Activated T-cell treated with anti-CD3 and anti-CD28 coated beads, Interleukin-2, amount 50 U/mL, for 4 hours (primary cell): ENCODE measurements at regions not wholly inside any gene's neighbourhood (a gene's known extent, or its start where the extent isn't known, plus 50 kb on each side); places are given as distances from the start of the nearest gene placed in this dataset.

ENCODE experiments used
- ATAC-seq, 2 donors: fragments of 200-7000 bp; cut with Tn5 transposase; one replicate each; pipeline ENCODE4 v1.10.0; 2021
- DNase-seq: peaks from one replicate; pipeline ENCODE4 v3.0.0-alpha.2; 2020
- H3K27me3 Mint-ChIP-seq: one replicate; pipeline ENCODE4 v1.8.0; 2021; ENCODE audit warnings: low read depth, mixed read lengths
- H3K36me3 Mint-ChIP-seq: one replicate; pipeline ENCODE4 v1.8.0; 2022; ENCODE audit warnings: mixed read lengths; ENCODE audit not compliant: insufficient read depth
- H3K4me1 Mint-ChIP-seq: one replicate; pipeline ENCODE4 v1.8.0; 2021; ENCODE audit warnings: low read depth, mixed read lengths
- H3K4me3 Mint-ChIP-seq: one replicate; pipeline ENCODE4 v1.8.0; 2021; ENCODE audit warnings: mild to moderate bottlenecking, moderate library complexity, mixed read lengths
- H3K9me3 Mint-ChIP-seq: one replicate; pipeline ENCODE4 v1.8.0; 2021; ENCODE audit warnings: mixed read lengths

- Mint-ChIP-seq H3K27me3 (peaks cover 15% of the 10 kb centered on the region), H3K4me1 (no peaks in the 10 kb centered on the region), H3K9me3 (no peaks in the 10 kb centered on the region), H3K36me3 (no peaks in the 10 kb centered on the region), H3K4me3 (no peak overlapping the region)
- DNase-seq, result no peak
- ATAC-seq, result no peak
Observed at GRCh38 chr20:57964011-57964862, 254.4 kb upstream of the PMEPA1 start.

GRCh38 chr20:57960803-57961575 is 251.2 kb upstream of the PMEPA1 start:
- H3K9me3 Mint-ChIP-seq, result no peaks in the 10 kb centered on the region
- no peak for DNase-seq
- H3K4me3 Mint-ChIP-seq, result no peak overlapping the region
- ATAC-seq, result no peak
- no peaks in the 10 kb centered on the region for H3K4me1 Mint-ChIP-seq
- no peaks in the 10 kb centered on the region for H3K36me3 Mint-ChIP-seq
- peaks cover 3% of the 10 kb centered on the region for H3K27me3 Mint-ChIP-seq

GRCh38 chr20:57959589-57959988 is 249.8 kb upstream of the PMEPA1 start:
- no peak for ATAC-seq
- H3K9me3 Mint-ChIP-seq, result no peaks in the 10 kb centered on the region

GRCh38 chr20:57959018-57959417 is 249.2 kb upstream of the PMEPA1 start:
- Mint-ChIP-seq H3K9me3 (no peaks in the 10 kb centered on the region), H3K4me3 (no peak overlapping the region)

More at GRCh38 chr20:57959589-57959988, 249.8 kb upstream of the PMEPA1 start:
- no peaks in the 10 kb centered on the region for H3K4me1 Mint-ChIP-seq
- H3K4me3 Mint-ChIP-seq, result no peak overlapping the region
- no peaks in the 10 kb centered on the region for H3K36me3 Mint-ChIP-seq
- DNase-seq, result no peak
- peaks cover 3% of the 10 kb centered on the region for H3K27me3 Mint-ChIP-seq

GRCh38 chr20:57958050-57958420 is 248.2 kb upstream of the PMEPA1 start:
- Mint-ChIP-seq H3K4me1 (no peaks in the 10 kb centered on the region), H3K36me3 (no peaks in the 10 kb centered on the region), H3K4me3 (no peak overlapping the region), H3K27me3 (no peaks in the 10 kb centered on the region), H3K9me3 (no peaks in the 10 kb centered on the region)
- DNase-seq (no peak), ATAC-seq (no peak)

More at GRCh38 chr20:57959018-57959417, 249.2 kb upstream of the PMEPA1 start:
- Mint-ChIP-seq H3K4me1 (no peaks in the 10 kb centered on the region), H3K36me3 (no peaks in the 10 kb centered on the region), H3K27me3 (no peaks in the 10 kb centered on the region)
- no peak for DNase-seq
- ATAC-seq, result no peak

- no peaks in the 10 kb centered on the region for H3K36me3 Mint-ChIP-seq
- no peak for DNase-seq
- no peak for ATAC-seq
- H3K27me3 Mint-ChIP-seq, result no peaks in the 10 kb centered on the region
- no peaks in the 10 kb centered on the region for H3K9me3 Mint-ChIP-seq
- H3K4me3 Mint-ChIP-seq, result no peak overlapping the region
- H3K4me1 Mint-ChIP-seq, result no peaks in the 10 kb centered on the region
Observed at GRCh38 chr20:57957411-57958049, 247.7 kb upstream of the PMEPA1 start.

GRCh38 chr20:57953638-57954037 is 243.8 kb upstream of the PMEPA1 start:
- no peaks in the 10 kb centered on the region for H3K36me3 Mint-ChIP-seq
- DNase-seq (no peak), ATAC-seq (no peak)
- no peak overlapping the region for H3K4me3 Mint-ChIP-seq
- no peaks in the 10 kb centered on the region for H3K4me1 Mint-ChIP-seq
- no peaks in the 10 kb centered on the region for H3K9me3 Mint-ChIP-seq
- peaks cover 7% of the 10 kb centered on the region for H3K27me3 Mint-ChIP-seq

GRCh38 chr20:57952136-57952535 is 242.3 kb upstream of the PMEPA1 start:
- Mint-ChIP-seq H3K4me3 (no peak overlapping the region), H3K36me3 (no peaks in the 10 kb centered on the region)

GRCh38 chr20:57951549-57951948 is 241.7 kb upstream of the PMEPA1 start:
- H3K27me3 Mint-ChIP-seq, result peaks cover 7% of the 10 kb centered on the region
- no peaks in the 10 kb centered on the region for H3K4me1 Mint-ChIP-seq
- no peaks in the 10 kb centered on the region for H3K36me3 Mint-ChIP-seq
- H3K9me3 Mint-ChIP-seq, result no peaks in the 10 kb centered on the region
- H3K4me3 Mint-ChIP-seq, result no peak overlapping the region
- ATAC-seq (no peak), DNase-seq (no peak)

More at GRCh38 chr20:57952136-57952535, 242.3 kb upstream of the PMEPA1 start:
- no peak for DNase-seq
- H3K27me3 Mint-ChIP-seq, result peaks cover 7% of the 10 kb centered on the region
- ATAC-seq, result no peak
- H3K4me1 Mint-ChIP-seq, result no peaks in the 10 kb centered on the region
- no peaks in the 10 kb centered on the region for H3K9me3 Mint-ChIP-seq

GRCh38 chr20:57950764-57951485 is 241.1 kb upstream of the PMEPA1 start:
- Mint-ChIP-seq H3K9me3 (no peaks in the 10 kb centered on the region), H3K4me1 (no peaks in the 10 kb centered on the region), H3K27me3 (peaks cover 7% of the 10 kb centered on the region), H3K4me3 (no peak overlapping the region), H3K36me3 (no peaks in the 10 kb centered on the region)
- no peak for ATAC-seq
- DNase-seq, result no peak

GRCh38 chr20:57948180-57948955 is 238.6 kb upstream of the PMEPA1 start:
- ATAC-seq (no peak), DNase-seq (no peak)
- Mint-ChIP-seq H3K4me1 (no peaks in the 10 kb centered on the region), H3K36me3 (no peaks in the 10 kb centered on the region), H3K27me3 (peaks cover 7% of the 10 kb centered on the region), H3K9me3 (no peaks in the 10 kb centered on the region), H3K4me3 (no peak overlapping the region)

- Mint-ChIP-seq H3K9me3 (no peaks in the 10 kb centered on the region), H3K36me3 (no peaks in the 10 kb centered on the region), H3K27me3 (peaks cover 7% of the 10 kb centered on the region), H3K4me3 (no peak overlapping the region), H3K4me1 (no peaks in the 10 kb centered on the region)
- DNase-seq, result no peak
- ATAC-seq, result no peak
Observed at GRCh38 chr20:57947421-57948179, 237.8 kb upstream of the PMEPA1 start.
